Keratinocyte (primary cell): ENCODE measurements at regions not wholly inside any gene's neighbourhood (a gene's known extent, or its start where the extent isn't known, plus 50 kb on each side); places are given as distances from the start of the nearest gene placed in this dataset.

Experiments
- EZH2 ChIP-seq: IDR thresholded peaks from one replicate; pipeline ENCODE4 v1.6.1; 2012; ENCODE audit warnings: inconsistent platforms, mild to moderate bottlenecking, low read length, moderate library complexity
- TF ChIP-seq, protein P1 (sequence below), 3 experiments: IDR thresholded peaks in 1 of 3; conservative IDR thresholded peaks in 1 of 3; optimal IDR thresholded peaks in 1 of 3; 2 replicates in 2 of 3; 3 replicates in 1 of 3; pipeline versions ENCODE3 to v1.5.1; 2011; ENCODE audit warnings: low read length in 3 of 3, mild to moderate bottlenecking in 3 of 3, moderate library complexity in 2 of 3, control low read depth in 1 of 3, inconsistent platforms in 1 of 3; ENCODE audit not compliant: insufficient read depth in 2 of 3; ENCODE audit errors: extremely low read depth in 1 of 3

DNA sequence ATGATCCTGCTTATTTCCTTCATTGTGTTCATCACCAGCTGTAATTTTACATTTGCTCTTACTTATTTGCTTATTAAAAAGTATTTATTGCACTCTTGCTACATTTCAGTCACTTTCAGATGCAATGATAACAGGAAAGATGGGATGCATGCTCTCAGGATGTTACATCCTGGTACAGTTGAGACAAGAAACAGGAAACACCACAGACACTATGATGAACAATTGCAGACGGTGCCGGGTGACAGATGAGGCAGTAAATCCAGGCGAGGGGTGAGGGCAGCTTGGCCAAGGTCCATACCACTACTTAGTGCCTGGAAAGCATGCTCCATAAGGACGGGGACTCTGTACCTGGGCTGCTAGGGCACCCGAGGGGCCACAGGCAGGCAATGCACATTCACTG, 156.6 kb upstream of the RAB4A start:
- TF ChIP-seq, protein P1, sequence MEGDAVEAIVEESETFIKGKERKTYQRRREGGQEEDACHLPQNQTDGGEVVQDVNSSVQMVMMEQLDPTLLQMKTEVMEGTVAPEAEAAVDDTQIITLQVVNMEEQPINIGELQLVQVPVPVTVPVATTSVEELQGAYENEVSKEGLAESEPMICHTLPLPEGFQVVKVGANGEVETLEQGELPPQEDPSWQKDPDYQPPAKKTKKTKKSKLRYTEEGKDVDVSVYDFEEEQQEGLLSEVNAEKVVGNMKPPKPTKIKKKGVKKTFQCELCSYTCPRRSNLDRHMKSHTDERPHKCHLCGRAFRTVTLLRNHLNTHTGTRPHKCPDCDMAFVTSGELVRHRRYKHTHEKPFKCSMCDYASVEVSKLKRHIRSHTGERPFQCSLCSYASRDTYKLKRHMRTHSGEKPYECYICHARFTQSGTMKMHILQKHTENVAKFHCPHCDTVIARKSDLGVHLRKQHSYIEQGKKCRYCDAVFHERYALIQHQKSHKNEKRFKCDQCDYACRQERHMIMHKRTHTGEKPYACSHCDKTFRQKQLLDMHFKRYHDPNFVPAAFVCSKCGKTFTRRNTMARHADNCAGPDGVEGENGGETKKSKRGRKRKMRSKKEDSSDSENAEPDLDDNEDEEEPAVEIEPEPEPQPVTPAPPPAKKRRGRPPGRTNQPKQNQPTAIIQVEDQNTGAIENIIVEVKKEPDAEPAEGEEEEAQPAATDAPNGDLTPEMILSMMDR (optimal IDR thresholded peaks at IDR 0.05 in 1 of 3, IDR thresholded peaks at IDR 0.05 in 1 of 3, conservative IDR thresholded peaks at IDR 0.05 in 1 of 3; ENCODE audit: extremely low read depth in 1 of 3, insufficient read depth in 2 of 3, low read length in 3 of 3): no peak
- TF ChIP-seq EZH2: no peak
